ENCODE measurements at regions not wholly inside any gene's neighbourhood (a gene's known extent, or its start where the extent isn't known, plus 50 kb on each side); places are given as distances from the start of the nearest gene placed in this dataset.
A peak's percentile ranks its signal among the peaks of the same experiment; 100 is the strongest.
"Not testable (repeated sequence)": the region's sequence is repeated elsewhere in the genome, so short reads cannot be mapped to it uniquely, and the experiment has no call there.

GRCh38 chr5:30447431-30447830 lies 746.1 kb upstream of the CDH6 start:
- no peak overlapping the region for H3K4me3 ChIP-seq (ENCODE audit: low read depth, low read length)
- no peak for DNase-seq (ENCODE audit: low read depth)
- TF ChIP-seq CTCF (IDR thresholded peaks at IDR 0.05; ENCODE audit: insufficient read depth, low read length) = no peak

- TF ChIP-seq CTCF (IDR thresholded peaks at IDR 0.05; ENCODE audit: insufficient read depth, low read length) = no peak
- no peak overlapping the region for H3K4me3 ChIP-seq (ENCODE audit: low read depth, low read length)
- no peak for DNase-seq (ENCODE audit: low read depth)
These were observed 747.0 kb upstream of the CDH6 start for GRCh38 chr5:30446456-30446855.

GRCh38 chr5:30438785-30439184 lies 754.7 kb upstream of the CDH6 start:
- DNase-seq (ENCODE audit: low read depth) = no peak
- no peak for TF ChIP-seq CTCF (IDR thresholded peaks at IDR 0.05; ENCODE audit: insufficient read depth, low read length)
- no peak overlapping the region for H3K4me3 ChIP-seq (ENCODE audit: low read depth, low read length)

- no peak for TF ChIP-seq CTCF (IDR thresholded peaks at IDR 0.05; ENCODE audit: insufficient read depth, low read length)
- no peak for DNase-seq (ENCODE audit: low read depth)
- H3K4me3 ChIP-seq (ENCODE audit: low read depth, low read length) = no peak overlapping the region
These were observed 756.8 kb upstream of the CDH6 start for GRCh38 chr5:30436691-30437090.

- DNase-seq (ENCODE audit: low read depth); H3K4me3 ChIP-seq (ENCODE audit: low read depth, low read length): not testable (repeated sequence)
These were observed 764.5 kb upstream of the CDH6 start for GRCh38 chr5:30428866-30429407.

GRCh38 chr5:30414078-30414477 lies 779.4 kb upstream of the CDH6 start:
- no peak for TF ChIP-seq CTCF (IDR thresholded peaks at IDR 0.05; ENCODE audit: insufficient read depth, low read length)
- H3K4me3 ChIP-seq (ENCODE audit: low read depth, low read length) = no peak overlapping the region
- no peak for DNase-seq (ENCODE audit: low read depth)

GRCh38 chr5:30413540-30413939 lies 779.9 kb upstream of the CDH6 start:
- peak; percentile 7 for DNase-seq (ENCODE audit: low read depth)
- TF ChIP-seq CTCF (IDR thresholded peaks at IDR 0.05; ENCODE audit: insufficient read depth, low read length) = peak; percentile 19
- no peak overlapping the region for H3K4me3 ChIP-seq (ENCODE audit: low read depth, low read length)
